Liver (tissue), 7 donors: ENCODE measurements at regions not wholly inside any gene's neighbourhood (a gene's known extent, or its start where the extent isn't known, plus 50 kb on each side); places are given as distances from the start of the nearest gene placed in this dataset.

Experiments
- DNase-seq: peaks from one replicate; pipeline ENCODE4 v3.0.0-alpha.2; 2017; ENCODE audit warnings: low spot score
- H3K27ac ChIP-seq, 2 donors: one replicate each; pipeline ENCODE4 v1.7.0; 2013; ENCODE audit warnings: inconsistent platforms in 2 of 2, low read length in 2 of 2, control low read depth in 1 of 2, low read depth in 1 of 2, mild to moderate bottlenecking in 1 of 2
- H3K27me3 ChIP-seq, 4 donors: one replicate each; pipeline versions ENCODE4 v1.6.1 to v1.7.0; 2013; ENCODE audit warnings: low read length in 3 of 4, inconsistent platforms in 1 of 4, mild to moderate bottlenecking in 1 of 4, moderate library complexity in 1 of 4; ENCODE audit not compliant: control insufficient read depth in 4 of 4, insufficient read depth in 4 of 4
- H3K36me3 ChIP-seq, 4 donors: one replicate each; pipeline versions ENCODE4 v1.6.1 to v1.7.0; 2013; ENCODE audit warnings: low read length in 3 of 4, mild to moderate bottlenecking in 3 of 4, low read depth in 1 of 4, moderate library complexity in 1 of 4; ENCODE audit not compliant: control insufficient read depth in 4 of 4, insufficient read depth in 3 of 4
- H3K4me1 ChIP-seq, 4 donors: one replicate each; pipeline versions ENCODE4 v1.6.1 to v1.7.0; 2013; ENCODE audit warnings: low read length in 3 of 4, mild to moderate bottlenecking in 3 of 4, moderate library complexity in 1 of 4; ENCODE audit not compliant: control insufficient read depth in 4 of 4, insufficient read depth in 4 of 4
- H3K4me3 ChIP-seq, 3 donors: one replicate each; pipeline versions ENCODE4 v1.6.1 to v1.7.0; 2013; ENCODE audit warnings: low read length in 3 of 3, control low read depth in 1 of 3, low read depth in 1 of 3, mild to moderate bottlenecking in 1 of 3
- H3K9ac ChIP-seq, 2 donors: one replicate each; pipeline ENCODE4 v1.7.0; 2013; ENCODE audit warnings: low read length in 2 of 2, mild to moderate bottlenecking in 2 of 2, moderate library complexity in 2 of 2, control low read depth in 1 of 2, low read depth in 1 of 2
- H3K9me3 ChIP-seq, 4 donors: one replicate each; pipeline versions ENCODE4 v1.6.1 to v1.7.0; 2013; ENCODE audit warnings: low read length in 3 of 4; ENCODE audit not compliant: control insufficient read depth in 4 of 4
- EGR1 ChIP-seq, 2 donors: IDR thresholded peaks; 2 replicates each; pipeline ENCODE4 v1.6.1; 2016 to 2018; ENCODE audit warnings: antibody characterized with exemption in 2 of 2, low read depth in 2 of 2
- FOXA1 ChIP-seq: IDR thresholded peaks from 2 replicates; pipeline ENCODE4 v1.6.1; 2016; ENCODE audit warnings: antibody characterized with exemption
- FOXA2 ChIP-seq: IDR thresholded peaks from 2 replicates; pipeline ENCODE4 v1.6.1; 2016; ENCODE audit warnings: antibody characterized with exemption
- GABPA ChIP-seq, 2 donors: IDR thresholded peaks in 1 of 2; conservative IDR thresholded peaks in 1 of 2; 2 replicates each; pipeline ENCODE4 v1.6.1; 2016; ENCODE audit warnings: antibody characterized with exemption in 2 of 2, mild to moderate bottlenecking in 1 of 2, moderate library complexity in 1 of 2
- JUND ChIP-seq, 2 donors: IDR thresholded peaks; 2 replicates each; pipeline ENCODE4 v1.6.1; 2016; ENCODE audit warnings: antibody characterized with exemption in 2 of 2
- NR2F2 ChIP-seq: IDR thresholded peaks from 2 replicates; pipeline ENCODE4 v1.6.1; 2016; ENCODE audit warnings: antibody characterized with exemption
- RAD21 ChIP-seq, 2 donors: IDR thresholded peaks; 2 replicates each; pipeline ENCODE4 v1.6.1; 2016; ENCODE audit warnings: antibody characterized with exemption in 2 of 2, mild to moderate bottlenecking in 2 of 2
- REST ChIP-seq: IDR thresholded peaks from 2 replicates; pipeline ENCODE4 v1.6.1; 2016; ENCODE audit warnings: antibody characterized with exemption, mild to moderate bottlenecking
- RXRA ChIP-seq, 2 donors: IDR thresholded peaks; 2 replicates each; pipeline ENCODE4 v1.6.1; 2017 to 2018; ENCODE audit warnings: antibody characterized with exemption in 2 of 2, mild to moderate bottlenecking in 1 of 2
- SP1 ChIP-seq: IDR thresholded peaks from 2 replicates; pipeline ENCODE4 v1.6.1; 2018; ENCODE audit warnings: antibody characterized with exemption, mild to moderate bottlenecking
- TAF1 ChIP-seq: conservative IDR thresholded peaks from 2 replicates; pipeline ENCODE4 v1.6.1; 2016; ENCODE audit warnings: antibody characterized with exemption, mild to moderate bottlenecking
- YY1 ChIP-seq: IDR thresholded peaks from 2 replicates; pipeline ENCODE4 v1.6.1; 2016; ENCODE audit warnings: antibody characterized with exemption, mild to moderate bottlenecking
- WGBS: extraction: QIAGEN DNeasy Blood & Tissue Kit; methylation state at CpG from one replicate; pipeline ENCODE4 v1.1.7; 2013; 5-methylcytosine and 5-hydroxymethylcytosine counted together
- TF ChIP-seq, protein P1 (sequence below): IDR thresholded peaks from 2 replicates; pipeline ENCODE4 v1.6.1; 2016; ENCODE audit warnings: antibody characterized with exemption
- TF ChIP-seq, protein P2 (sequence below): IDR thresholded peaks from 2 replicates; pipeline ENCODE4 v1.6.1; 2016; ENCODE audit warnings: antibody characterized with exemption
- TF ChIP-seq, protein P3 (sequence below): IDR thresholded peaks from 2 replicates; pipeline ENCODE4 v1.6.1; 2016; ENCODE audit warnings: antibody characterized with exemption
- donor health status: healthy.
- donor health status: healthy.
- donor health status: healthy.
- donor health status: healthy.

- TF ChIP-seq, protein P1, sequence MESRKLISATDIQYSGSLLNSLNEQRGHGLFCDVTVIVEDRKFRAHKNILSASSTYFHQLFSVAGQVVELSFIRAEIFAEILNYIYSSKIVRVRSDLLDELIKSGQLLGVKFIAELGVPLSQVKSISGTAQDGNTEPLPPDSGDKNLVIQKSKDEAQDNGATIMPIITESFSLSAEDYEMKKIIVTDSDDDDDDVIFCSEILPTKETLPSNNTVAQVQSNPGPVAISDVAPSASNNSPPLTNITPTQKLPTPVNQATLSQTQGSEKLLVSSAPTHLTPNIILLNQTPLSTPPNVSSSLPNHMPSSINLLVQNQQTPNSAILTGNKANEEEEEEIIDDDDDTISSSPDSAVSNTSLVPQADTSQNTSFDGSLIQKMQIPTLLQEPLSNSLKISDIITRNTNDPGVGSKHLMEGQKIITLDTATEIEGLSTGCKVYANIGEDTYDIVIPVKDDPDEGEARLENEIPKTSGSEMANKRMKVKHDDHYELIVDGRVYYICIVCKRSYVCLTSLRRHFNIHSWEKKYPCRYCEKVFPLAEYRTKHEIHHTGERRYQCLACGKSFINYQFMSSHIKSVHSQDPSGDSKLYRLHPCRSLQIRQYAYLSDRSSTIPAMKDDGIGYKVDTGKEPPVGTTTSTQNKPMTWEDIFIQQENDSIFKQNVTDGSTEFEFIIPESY: no peak
- TF ChIP-seq RAD21 (IDR thresholded peaks at IDR 0.05): no peak
- TF ChIP-seq, protein P2, sequence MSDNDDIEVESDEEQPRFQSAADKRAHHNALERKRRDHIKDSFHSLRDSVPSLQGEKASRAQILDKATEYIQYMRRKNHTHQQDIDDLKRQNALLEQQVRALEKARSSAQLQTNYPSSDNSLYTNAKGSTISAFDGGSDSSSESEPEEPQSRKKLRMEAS: no peak
- TF ChIP-seq FOXA1: no peak
- TF ChIP-seq RXRA (IDR thresholded peaks at IDR 0.05): no peak
- TF ChIP-seq TAF1: no peak
- TF ChIP-seq YY1: no peak
- no peak for TF ChIP-seq SP1
These were observed 506.1 kb upstream of the ID4 start (continued) for GRCh38 chr6:19331089-19331488.

DNA sequence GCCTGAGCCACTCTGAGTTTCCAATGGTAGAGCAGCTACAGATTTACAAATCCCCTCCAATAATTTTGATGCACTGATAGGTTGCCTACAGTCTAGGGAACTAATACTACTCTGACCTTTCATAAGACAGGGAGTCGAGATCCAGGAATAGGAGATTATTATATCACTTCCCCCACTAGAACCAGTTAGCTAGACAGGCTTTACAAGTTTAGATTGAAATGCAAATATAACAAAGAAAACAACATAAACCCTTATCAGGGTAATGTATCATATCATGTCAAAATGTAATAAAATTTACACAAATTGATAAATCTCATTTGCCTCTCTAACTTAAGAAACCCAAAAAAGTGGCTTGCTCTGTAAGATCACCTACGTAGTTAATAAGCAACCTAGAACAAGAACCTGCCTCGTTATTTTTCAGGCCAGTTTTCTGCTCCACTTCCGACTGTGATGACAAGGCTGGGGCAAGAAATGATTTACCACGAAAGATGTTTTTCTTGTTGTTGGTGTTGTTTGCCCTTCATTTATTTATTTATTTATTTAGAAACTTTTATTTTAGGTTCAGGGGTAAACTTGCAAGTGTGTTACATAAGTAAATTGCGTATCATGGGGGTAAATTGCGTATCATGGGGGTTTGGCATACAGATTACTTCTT is 504.2 kb upstream of the ID4 start:
- DNase-seq: no peak
- Histone ChIP-seq H3K9ac (no peak overlapping the region), H3K4me1 (no peaks in the 10 kb centered on the region), H3K9me3 (no peaks in the 10 kb centered on the region), H3K4me3 (no peak overlapping the region), H3K27ac (no peak overlapping the region), H3K27me3 (peaks cover 0 to 3% (median 0%) of the 10 kb centered on the region in 4 donors), H3K36me3 (no peaks in the 10 kb centered on the region)
- WGBS: 81% methylated on average over 7 of the region's 7 CpGs
- TF ChIP-seq NR2F2 (no peak), REST (no peak), RXRA (IDR thresholded peaks at IDR 0.05) (no peak), EGR1 (IDR thresholded peaks at IDR 0.05; ENCODE audit: low read depth in 2 of 2) (no peak), FOXA2 (no peak), YY1 (no peak), JUND (IDR thresholded peaks at IDR 0.05) (no peak)

GRCh38 chr6:19333936-19334335 is 503.2 kb upstream of the ID4 start:
- no peaks in the 10 kb centered on the region for H3K36me3 ChIP-seq
- H3K9me3 ChIP-seq: no peaks in the 10 kb centered on the region
- H3K4me1 ChIP-seq: no peaks in the 10 kb centered on the region
- no peak overlapping the region for H3K27ac ChIP-seq
- 62% methylated on average over 3 of the region's 3 CpGs for WGBS
- H3K4me3 ChIP-seq: no peak overlapping the region
- H3K27me3 ChIP-seq: no peaks in the 10 kb centered on the region
- TF ChIP-seq, protein P3, sequence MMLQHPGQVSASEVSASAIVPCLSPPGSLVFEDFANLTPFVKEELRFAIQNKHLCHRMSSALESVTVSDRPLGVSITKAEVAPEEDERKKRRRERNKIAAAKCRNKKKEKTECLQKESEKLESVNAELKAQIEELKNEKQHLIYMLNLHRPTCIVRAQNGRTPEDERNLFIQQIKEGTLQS: no peak
- TF ChIP-seq YY1 (no peak), JUND (IDR thresholded peaks at IDR 0.05) (no peak), SP1 (no peak), GABPA (IDR thresholded peaks at IDR 0.05 in 1 of 2, conservative IDR thresholded peaks at IDR 0.05 in 1 of 2) (no peak), EGR1 (IDR thresholded peaks at IDR 0.05; ENCODE audit: low read depth in 2 of 2) (no peak), NR2F2 (no peak), REST (no peak), RXRA (IDR thresholded peaks at IDR 0.05) (no peak)
- TF ChIP-seq, protein P2: no peak
- TF ChIP-seq, protein P1: no peak
- H3K9ac ChIP-seq: no peak overlapping the region
- DNase-seq: no peak
